ENCODE measurements at regions not wholly inside any gene's neighbourhood (a gene's known extent, or its start where the extent isn't known, plus 50 kb on each side); places are given as distances from the start of the nearest gene placed in this dataset.

DNA sequence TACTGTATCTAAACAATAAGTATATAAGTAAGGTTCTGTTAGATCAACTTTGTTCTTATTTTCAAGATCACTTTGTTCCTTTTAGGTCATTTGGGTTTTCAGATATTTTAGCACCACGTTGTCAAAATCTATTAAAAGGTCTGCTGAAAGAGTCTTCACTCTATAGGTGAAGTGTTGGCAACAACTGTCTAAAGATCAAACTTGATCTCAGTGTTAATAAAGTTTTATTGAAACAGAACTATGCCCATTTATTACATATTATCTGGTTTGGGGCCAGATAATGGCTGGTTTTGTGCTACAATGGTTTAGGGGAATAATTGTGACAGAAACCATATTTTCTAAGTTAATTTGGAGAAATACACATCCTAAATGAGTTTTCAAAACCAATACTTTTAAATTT lies 478.9 kb upstream of the GRM3 start:
- Mint-ChIP-seq H3K9me3 (ENCODE audit: low read depth) (no peaks in the 10 kb centered on the region), H3K4me3 (ENCODE audit: unreplicated experiment) (no peak overlapping the region), H3K27ac (ENCODE audit: unreplicated experiment) (no peak overlapping the region), H3K27me3 (ENCODE audit: low read depth) (peaks cover 3% of the 10 kb centered on the region), H3K36me3 (ENCODE audit: low read depth) (no peaks in the 10 kb centered on the region), H3K4me1 (ENCODE audit: low read depth) (no peaks in the 10 kb centered on the region)
- TF ChIP-seq, protein P1, sequence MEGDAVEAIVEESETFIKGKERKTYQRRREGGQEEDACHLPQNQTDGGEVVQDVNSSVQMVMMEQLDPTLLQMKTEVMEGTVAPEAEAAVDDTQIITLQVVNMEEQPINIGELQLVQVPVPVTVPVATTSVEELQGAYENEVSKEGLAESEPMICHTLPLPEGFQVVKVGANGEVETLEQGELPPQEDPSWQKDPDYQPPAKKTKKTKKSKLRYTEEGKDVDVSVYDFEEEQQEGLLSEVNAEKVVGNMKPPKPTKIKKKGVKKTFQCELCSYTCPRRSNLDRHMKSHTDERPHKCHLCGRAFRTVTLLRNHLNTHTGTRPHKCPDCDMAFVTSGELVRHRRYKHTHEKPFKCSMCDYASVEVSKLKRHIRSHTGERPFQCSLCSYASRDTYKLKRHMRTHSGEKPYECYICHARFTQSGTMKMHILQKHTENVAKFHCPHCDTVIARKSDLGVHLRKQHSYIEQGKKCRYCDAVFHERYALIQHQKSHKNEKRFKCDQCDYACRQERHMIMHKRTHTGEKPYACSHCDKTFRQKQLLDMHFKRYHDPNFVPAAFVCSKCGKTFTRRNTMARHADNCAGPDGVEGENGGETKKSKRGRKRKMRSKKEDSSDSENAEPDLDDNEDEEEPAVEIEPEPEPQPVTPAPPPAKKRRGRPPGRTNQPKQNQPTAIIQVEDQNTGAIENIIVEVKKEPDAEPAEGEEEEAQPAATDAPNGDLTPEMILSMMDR (IDR thresholded peaks at IDR 0.05), result no peak
- DNase-seq (ENCODE audit: low spot score), result no peak

DNA sequence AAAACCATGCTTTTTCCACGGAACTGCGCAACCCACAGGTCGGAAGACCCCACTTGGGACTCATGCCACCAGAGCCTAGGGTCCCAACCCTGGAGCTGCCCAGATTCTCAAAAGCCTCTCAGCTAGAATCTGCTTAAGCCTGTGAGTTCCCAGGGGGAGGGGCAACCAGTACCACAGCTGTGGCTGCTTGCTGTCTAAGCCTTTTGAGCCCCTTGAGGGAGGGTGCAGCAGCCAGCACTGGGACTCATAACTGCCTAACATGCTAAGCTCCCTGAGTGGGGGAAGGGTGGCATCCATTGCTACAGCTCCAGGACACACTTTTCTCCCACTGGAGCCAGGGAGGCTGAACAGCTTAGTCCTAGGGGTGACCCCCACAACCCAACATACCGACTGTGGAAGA lies 485.6 kb upstream of the GRM3 start:
- no peak for DNase-seq (ENCODE audit: low spot score)
- Mint-ChIP-seq H3K36me3 (ENCODE audit: low read depth) (no peaks in the 10 kb centered on the region), H3K4me1 (ENCODE audit: low read depth) (no peaks in the 10 kb centered on the region), H3K27me3 (ENCODE audit: low read depth) (no peaks in the 10 kb centered on the region), H3K4me3 (ENCODE audit: unreplicated experiment) (no peak overlapping the region), H3K27ac (ENCODE audit: unreplicated experiment) (no peak overlapping the region), H3K9me3 (ENCODE audit: low read depth) (no peaks in the 10 kb centered on the region)
- TF ChIP-seq, protein P1 (IDR thresholded peaks at IDR 0.05), result no peak

DNA sequence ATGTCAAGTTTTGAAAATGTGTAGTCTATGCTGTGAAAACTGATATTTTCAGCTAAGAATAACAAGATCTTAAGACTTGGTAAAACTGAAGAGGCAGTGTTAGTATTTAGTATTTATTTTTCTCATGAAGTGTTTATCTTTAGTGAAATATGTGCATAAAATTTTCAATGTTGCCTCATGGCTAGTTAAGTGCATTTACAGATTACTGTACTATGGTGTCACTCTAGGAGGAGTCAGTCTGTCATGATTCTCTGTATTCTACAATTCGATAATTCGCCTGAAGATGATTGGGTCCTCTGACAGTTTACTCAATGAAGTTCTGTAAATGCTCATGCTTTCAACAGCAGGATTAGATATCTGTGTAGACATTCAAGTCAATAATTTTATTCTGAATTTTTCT lies 488.1 kb upstream of the GRM3 start:
- TF ChIP-seq, protein P1 (IDR thresholded peaks at IDR 0.05), result no peak
- H3K4me3 Mint-ChIP-seq (ENCODE audit: unreplicated experiment), result no peak overlapping the region
- H3K4me1 Mint-ChIP-seq (ENCODE audit: low read depth), result no peaks in the 10 kb centered on the region
- no peaks in the 10 kb centered on the region for H3K27me3 Mint-ChIP-seq (ENCODE audit: low read depth)
- no peak for DNase-seq (ENCODE audit: low spot score)
- H3K9me3 Mint-ChIP-seq (ENCODE audit: low read depth), result no peaks in the 10 kb centered on the region
- H3K36me3 Mint-ChIP-seq (ENCODE audit: low read depth), result no peaks in the 10 kb centered on the region
- H3K27ac Mint-ChIP-seq (ENCODE audit: unreplicated experiment), result no peak overlapping the region

DNA sequence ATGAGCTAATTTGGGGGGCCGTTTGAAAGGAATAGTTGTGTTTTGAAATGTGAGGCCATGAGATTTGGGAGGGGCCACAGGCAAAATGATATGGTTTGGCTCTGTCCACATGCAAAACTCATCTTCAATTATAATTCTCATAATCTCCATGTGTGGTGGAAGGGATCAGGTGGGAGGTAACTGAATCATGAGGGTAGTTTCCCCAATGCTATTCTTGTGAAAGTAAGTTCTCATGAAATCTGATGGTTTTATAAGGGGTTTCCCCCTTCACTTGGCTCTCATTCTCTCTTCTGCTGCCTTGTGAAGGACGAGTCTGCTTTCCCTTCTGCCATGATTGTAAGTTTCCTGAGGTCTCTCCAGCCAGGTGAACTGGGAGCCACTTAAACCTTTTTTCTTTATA lies 490.8 kb upstream of the GRM3 start:
- Mint-ChIP-seq H3K4me1 (ENCODE audit: low read depth) (no peaks in the 10 kb centered on the region), H3K4me3 (ENCODE audit: unreplicated experiment) (no peak overlapping the region), H3K27ac (ENCODE audit: unreplicated experiment) (no peak overlapping the region), H3K27me3 (ENCODE audit: low read depth) (no peaks in the 10 kb centered on the region), H3K9me3 (ENCODE audit: low read depth) (no peaks in the 10 kb centered on the region), H3K36me3 (ENCODE audit: low read depth) (no peaks in the 10 kb centered on the region)
- TF ChIP-seq, protein P1 (IDR thresholded peaks at IDR 0.05), result no peak
- DNase-seq (ENCODE audit: low spot score), result no peak

DNA sequence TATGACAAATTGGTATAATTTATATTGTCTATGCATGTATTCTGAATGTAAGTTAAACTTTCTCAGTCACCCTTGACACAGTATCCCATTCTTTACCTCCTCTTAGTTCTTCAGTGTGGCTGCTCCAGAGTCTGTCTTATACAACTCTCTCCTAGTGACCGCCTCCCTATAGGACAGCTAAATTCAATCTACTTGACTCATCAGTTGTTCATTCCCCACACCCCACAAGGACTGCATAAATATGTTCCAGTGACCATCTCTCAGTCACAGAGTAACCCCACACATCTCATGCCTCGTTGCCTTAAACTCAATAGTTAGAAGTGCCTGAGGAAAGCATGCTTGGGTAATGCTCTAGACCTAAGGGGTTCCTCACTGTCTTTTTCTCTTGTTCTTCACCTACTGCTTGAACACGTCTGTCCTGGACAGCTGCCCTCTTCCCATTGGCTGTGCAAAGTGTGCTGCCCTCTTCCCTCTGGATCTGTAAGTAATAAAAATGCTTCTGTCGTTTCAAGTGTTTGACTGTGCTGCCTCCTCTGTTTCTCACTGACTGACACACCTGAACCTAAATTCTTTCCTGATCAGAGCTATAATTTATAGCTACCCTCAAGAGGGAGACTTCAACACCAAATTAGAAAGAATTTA lies 494.6 kb upstream of the GRM3 start:
- H3K4me1 Mint-ChIP-seq (ENCODE audit: low read depth), result no peaks in the 10 kb centered on the region
- H3K9me3 Mint-ChIP-seq (ENCODE audit: low read depth), result no peaks in the 10 kb centered on the region
- no peak for DNase-seq (ENCODE audit: low spot score)
- H3K27ac Mint-ChIP-seq (ENCODE audit: unreplicated experiment), result no peak overlapping the region
- TF ChIP-seq, protein P1 (IDR thresholded peaks at IDR 0.05), result no peak
- H3K36me3 Mint-ChIP-seq (ENCODE audit: low read depth), result no peaks in the 10 kb centered on the region
- no peak overlapping the region for H3K4me3 Mint-ChIP-seq (ENCODE audit: unreplicated experiment)
- no peaks in the 10 kb centered on the region for H3K27me3 Mint-ChIP-seq (ENCODE audit: low read depth)
